K562 (cell line): ENCODE measurements at regions not wholly inside any gene's neighbourhood (a gene's known extent, or its start where the extent isn't known, plus 50 kb on each side); places are given as distances from the start of the nearest gene placed in this dataset.
"Not testable (repeated sequence)": the region's sequence is repeated elsewhere in the genome, so short reads cannot be mapped to it uniquely, and the experiment has no call there.

ENCODE experiments used
- ATAC-seq: fragments of 200-7000 bp; cut with Tn5 transposase; 3 replicates; pipeline ENCODE4 v1.9.1; 2020; ENCODE audit warnings: moderate library complexity
- BruUV-seq: library from RNA; stranded (reverse); fragments of 400-500 nt; replicated peaks from 2 replicates; lab custom pipeline; 2021; lab: Mats Ljungman, UMichigan
- CTCF ChIA-PET: fragments of 300-600 bp; formaldehyde crosslinking; extraction: SDS; loops from one replicate; lab custom pipeline; 2021; ENCODE audit warnings: low intra/inter-chr PET ratio; lab: Yijun Ruan, JAX
- POLR2A ChIA-PET: fragments of 300-600, 350-650 bp; sonication (Branson Sonifier 250); formaldehyde crosslinking; extraction: SDS; loops from one replicate; lab custom pipeline; 2021; ENCODE audit warnings: antibody characterized with exemption, inconsistent platforms; lab: Yijun Ruan, JAX
- DNase-seq, 4 experiments: peaks; one replicate each; pipeline versions ENCODE4 v3.0.0 to v3.0.0-alpha.2; 2011 to 2018; ENCODE audit warnings: low spot score in 3 of 4, mixed read lengths in 3 of 4; ENCODE audit errors: extremely low read depth in 1 of 4
- FAIRE-seq: peaks from 2 replicates; lab custom pipeline; 2011; peaks lifted over from hg19 to GRCh38; lab: Jason Lieb, UNC
- H2AFZ ChIP-seq: 2 replicates; pipeline ENCODE4 v1.6.0; 2011; ENCODE audit warnings: low read depth, low read length, control low read depth, inconsistent platforms
- H3K27ac ChIP-seq: fragments of 200-600 bp; 3 replicates; pipeline ENCODE4 v1.8.0; 2011; ENCODE audit warnings: low read depth, mild to moderate bottlenecking, control low read depth, inconsistent platforms, low read length, moderate library complexity, mixed read lengths; ENCODE audit errors: extremely low read depth
- H3K27me3 ChIP-seq, 2 experiments: fragments of 300-600 bp in 1 of 2; 2 replicates in 1 of 2; 3 replicates in 1 of 2; pipeline versions ENCODE4 v1.6.0 to v1.8.0; 2011; ENCODE audit warnings: inconsistent platforms in 2 of 2, low read length in 2 of 2, mild to moderate bottlenecking in 1 of 2, mixed read lengths in 1 of 2, moderate library complexity in 1 of 2; ENCODE audit not compliant: control insufficient read depth in 2 of 2, insufficient read depth in 2 of 2
- H3K36me3 ChIP-seq: fragments of 300-600 bp; 3 replicates; pipeline ENCODE4 v1.8.0; 2011; ENCODE audit warnings: mild to moderate bottlenecking, low read length, inconsistent platforms; ENCODE audit not compliant: control insufficient read depth, insufficient read depth
- H3K4me1 ChIP-seq, 2 experiments: fragments of 200-600 bp in 1 of 2; replicated peaks in 1 of 2; 2 replicates in 1 of 2; 3 replicates in 1 of 2; pipeline versions ENCODE4 v1.5.1 to v1.8.0; 2011; ENCODE audit warnings: inconsistent platforms in 2 of 2, low read length in 2 of 2, mild to moderate bottlenecking in 1 of 2, mixed read lengths in 1 of 2, moderate library complexity in 1 of 2; ENCODE audit not compliant: control insufficient read depth in 2 of 2, insufficient read depth in 2 of 2
- H3K4me2 ChIP-seq: 2 replicates; pipeline ENCODE4 v1.6.1; 2011; ENCODE audit warnings: low read length, control low read depth, inconsistent platforms, mixed read lengths; ENCODE audit not compliant: insufficient read depth
- H3K4me3 ChIP-seq: fragments of 200-600 bp; sonication (generic), shearing (Covaris generic); 2 replicates; pipeline ENCODE4 v1.5.1; 2016; ENCODE audit warnings: control low read depth, inconsistent platforms
- H3K79me2 ChIP-seq: fragments of 200-600 bp; 3 replicates; pipeline ENCODE4 v1.8.0; 2011; ENCODE audit warnings: low read length, inconsistent platforms; ENCODE audit not compliant: control insufficient read depth, insufficient read depth
- H3K9ac ChIP-seq, 2 experiments: 2 replicates each; pipeline versions ENCODE4 v1.6.0 to v1.6.1; 2011; ENCODE audit warnings: low read depth in 2 of 2, low read length in 2 of 2, control low read depth in 1 of 2, inconsistent platforms in 1 of 2, mild to moderate bottlenecking in 1 of 2, mixed read lengths in 1 of 2; ENCODE audit not compliant: insufficient read depth in 1 of 2
- H3K9me1 ChIP-seq: one replicate; pipeline ENCODE4 v1.6.0; 2011; ENCODE audit warnings: inconsistent platforms, mild to moderate bottlenecking, low read length, moderate library complexity; ENCODE audit not compliant: control insufficient read depth, insufficient read depth
- H3K9me3 ChIP-seq: replicated peaks from 2 replicates; pipeline ENCODE4 v1.5.1; 2011; ENCODE audit warnings: low read depth, low read length, inconsistent platforms; ENCODE audit not compliant: control insufficient read depth, insufficient read depth
- H4K20me1 ChIP-seq: replicated peaks from 2 replicates; pipeline ENCODE4 v1.6.1; 2011; ENCODE audit warnings: low read length, inconsistent platforms, mixed read lengths; ENCODE audit not compliant: control insufficient read depth, insufficient read depth
- CTCF ChIP-seq, 3 experiments: IDR thresholded peaks in 2 of 3; conservative IDR thresholded peaks in 1 of 3; 2 replicates each; pipeline ENCODE4 v1.5.1; 2011 to 2012; ENCODE audit warnings: low read length in 3 of 3, mild to moderate bottlenecking in 3 of 3, control low read depth in 2 of 3, improper control_type of control experiment in 1 of 3, inconsistent platforms in 1 of 3, low read depth in 1 of 3, mixed read lengths in 1 of 3, moderate library complexity in 1 of 3; ENCODE audit not compliant: insufficient read depth in 2 of 3
- WGBS: fragments of 100-300 bp; shearing (Covaris generic); methylation state at CpG from one replicate; pipeline ENCODE4 v1.1.6; 2016; ENCODE audit warnings: low coverage, mixed read lengths; ENCODE audit not compliant: insufficient coverage; ENCODE audit errors: missing lambda C conversion rate; 5-methylcytosine and 5-hydroxymethylcytosine counted together
- in situ Hi-C: fragments of 300-500 bp; cut with MboI; formaldehyde crosslinking; loops from 4 replicates; pipeline ENCODE4 v1.15.0; 2018; ENCODE audit warnings: inconsistent platforms, mixed read lengths
- intact Hi-C: fragments of 100-400 bp; cut with micrococcal nuclease; formaldehyde crosslinking; loops from 2 replicates; pipeline ENCODE4 v1.14.2; 2022

GRCh38 chr20:28625112-28625511 is 2632.4 kb upstream of the DEFB115 start:
- CTCF ChIA-PET, H2AFZ ChIP-seq, H3K36me3 ChIP-seq, in situ Hi-C loops, H3K79me2 ChIP-seq, H3K27ac ChIP-seq, FAIRE-seq, intact Hi-C loops, POLR2A ChIA-PET, H3K4me1 ChIP-seq, DNase-seq, H4K20me1 ChIP-seq, H3K9me1 ChIP-seq, H3K27me3 ChIP-seq, H3K9ac ChIP-seq, H3K9me3 ChIP-seq, H3K4me2 ChIP-seq, ATAC-seq, H3K4me3 ChIP-seq, BruUV-seq: not testable (repeated sequence)
- WGBS: 5% methylated on average over 2 of the region's 2 CpGs
- peak; percentile 11 to 20 (median 19); a peak in 2 of 6 replicates for TF ChIP-seq CTCF (IDR thresholded peaks at IDR 0.05 in 2 of 3, conservative IDR thresholded peaks at IDR 0.05 in 1 of 3; ENCODE audit: insufficient read depth in 2 of 3, low read depth in 1 of 3, low read length in 3 of 3)

- WGBS: 2% methylated on average over 2 of the region's 2 CpGs
- H3K4me3 ChIP-seq, DNase-seq, FAIRE-seq, H2AFZ ChIP-seq, POLR2A ChIA-PET, H4K20me1 ChIP-seq, H3K36me3 ChIP-seq, BruUV-seq, CTCF ChIA-PET, H3K9me1 ChIP-seq, H3K4me2 ChIP-seq, H3K4me1 ChIP-seq, in situ Hi-C loops, H3K9me3 ChIP-seq, H3K79me2 ChIP-seq, H3K27ac ChIP-seq, ATAC-seq, H3K27me3 ChIP-seq, H3K9ac ChIP-seq, intact Hi-C loops: not testable (repeated sequence)
Measured at GRCh38 chr20:28640831-28641230, 2616.6 kb upstream of the DEFB115 start.
